Activated T-helper 1 cell treated with anti-CD3 and anti-CD28 coated beads, Interleukin-12 subunit alpha, Interleukin-12 subunit beta, Interleukin-2, Interleukin-4 antibody, amounts not matched to agents 30 ng/mL and 10 ng/mL and 1 ng/mL, durations not matched to agents 14 hours and 24 hours and 36 hours (primary cell): ENCODE measurements at regions not wholly inside any gene's neighbourhood (a gene's known extent, or its start where the extent isn't known, plus 50 kb on each side); places are given as distances from the start of the nearest gene placed in this dataset.
"Not testable (repeated sequence)": the region's sequence is repeated elsewhere in the genome, so short reads cannot be mapped to it uniquely, and the experiment has no call there.

Experiments
- DNase-seq: peaks from one replicate; pipeline ENCODE4 v3.0.0; 2021; ENCODE audit warnings: low spot score
- H3K27ac Mint-ChIP-seq: one replicate; pipeline ENCODE4 v1.8.0; 2021; ENCODE audit warnings: mild to moderate bottlenecking, mixed read lengths
- H3K27me3 Mint-ChIP-seq: one replicate; pipeline ENCODE4 v1.8.0; 2022; ENCODE audit warnings: mild to moderate bottlenecking, moderate library complexity, mixed read lengths; ENCODE audit not compliant: insufficient read depth
- H3K36me3 Mint-ChIP-seq: one replicate; pipeline ENCODE4 v1.8.0; 2021; ENCODE audit warnings: low read depth, mixed read lengths
- H3K4me1 Mint-ChIP-seq: one replicate; pipeline ENCODE4 v1.8.0; 2021; ENCODE audit warnings: low read depth, mixed read lengths
- H3K4me3 Mint-ChIP-seq: one replicate; pipeline ENCODE4 v1.8.0; 2021; ENCODE audit warnings: mild to moderate bottlenecking, moderate library complexity, mixed read lengths
- H3K9me3 Mint-ChIP-seq: one replicate; pipeline ENCODE4 v1.8.0; 2021; ENCODE audit warnings: mixed read lengths
- intact Hi-C: fragments of 100-400 bp; cut with micrococcal nuclease; formaldehyde crosslinking; loops from one replicate; pipeline ENCODE4 v1.15.1; 2024

- H3K27ac Mint-ChIP-seq, result no peak overlapping the region
- H3K4me3 Mint-ChIP-seq, result no peak overlapping the region
- no peak for DNase-seq
- H3K27me3 Mint-ChIP-seq, result no peaks in the 10 kb centered on the region
- H3K4me1 Mint-ChIP-seq, result no peaks in the 10 kb centered on the region
- H3K36me3 Mint-ChIP-seq, result no peaks in the 10 kb centered on the region
- intact Hi-C loops, result no loop called here
- H3K9me3 Mint-ChIP-seq, result no peaks in the 10 kb centered on the region
These were observed 1440.2 kb downstream of the ADGRL3 start for GRCh38 chr4:62640296-62640695.

- Mint-ChIP-seq H3K4me1 (no peaks in the 10 kb centered on the region), H3K4me3 (no peak overlapping the region), H3K27me3 (no peaks in the 10 kb centered on the region), H3K9me3 (peaks cover 5% of the 10 kb centered on the region), H3K36me3 (no peaks in the 10 kb centered on the region), H3K27ac (no peak overlapping the region)
- intact Hi-C loops, result no loop called here
- no peak for DNase-seq
These were observed 1427.5 kb downstream of the ADGRL3 start for GRCh38 chr4:62627671-62628070.

GRCh38 chr4:62627141-62627540, 1427.0 kb downstream of the ADGRL3 start:
- H3K4me3 Mint-ChIP-seq, result no peak overlapping the region
- intact Hi-C loops, result no loop called here
- no peak overlapping the region for H3K27ac Mint-ChIP-seq
- no peaks in the 10 kb centered on the region for H3K36me3 Mint-ChIP-seq
- H3K4me1 Mint-ChIP-seq, result no peaks in the 10 kb centered on the region
- H3K9me3 Mint-ChIP-seq, result peaks cover 3% of the 10 kb centered on the region
- DNase-seq, result no peak
- H3K27me3 Mint-ChIP-seq, result no peaks in the 10 kb centered on the region

GRCh38 chr4:62622089-62622488, 1422.0 kb downstream of the ADGRL3 start:
- intact Hi-C loops, result no loop called here
- H3K27me3 Mint-ChIP-seq, result no peaks in the 10 kb centered on the region
- no peak overlapping the region for H3K27ac Mint-ChIP-seq
- peaks cover 12% of the 10 kb centered on the region for H3K9me3 Mint-ChIP-seq
- no peaks in the 10 kb centered on the region for H3K36me3 Mint-ChIP-seq
- no peaks in the 10 kb centered on the region for H3K4me1 Mint-ChIP-seq
- H3K4me3 Mint-ChIP-seq, result no peak overlapping the region
- no peak for DNase-seq

- H3K4me3 Mint-ChIP-seq, result no peak overlapping the region
- no peaks in the 10 kb centered on the region for H3K4me1 Mint-ChIP-seq
- peaks cover 10% of the 10 kb centered on the region for H3K9me3 Mint-ChIP-seq
- no peak overlapping the region for H3K27ac Mint-ChIP-seq
- no peaks in the 10 kb centered on the region for H3K36me3 Mint-ChIP-seq
- H3K27me3 Mint-ChIP-seq, result no peaks in the 10 kb centered on the region
- no peak for DNase-seq
- intact Hi-C loops, result no loop called here
These were observed 1419.8 kb downstream of the ADGRL3 start for GRCh38 chr4:62619971-62620370.

- no peaks in the 10 kb centered on the region for H3K4me1 Mint-ChIP-seq
- peaks cover 17% of the 10 kb centered on the region for H3K9me3 Mint-ChIP-seq
- no peaks in the 10 kb centered on the region for H3K27me3 Mint-ChIP-seq
- intact Hi-C loops, result no loop called here
- no peak overlapping the region for H3K4me3 Mint-ChIP-seq
- H3K36me3 Mint-ChIP-seq, result no peaks in the 10 kb centered on the region
- no peak for DNase-seq
- no peak overlapping the region for H3K27ac Mint-ChIP-seq
These were observed 1417.9 kb downstream of the ADGRL3 start for GRCh38 chr4:62618042-62618441.

GRCh38 chr4:62601737-62602136, 1401.6 kb downstream of the ADGRL3 start:
- intact Hi-C loops, result no loop called here
- Mint-ChIP-seq H3K27me3 (no peaks in the 10 kb centered on the region), H3K4me3 (no peak overlapping the region), H3K27ac (no peak overlapping the region), H3K4me1 (no peaks in the 10 kb centered on the region), H3K36me3 (no peaks in the 10 kb centered on the region), H3K9me3 (peaks cover 11% of the 10 kb centered on the region)
- no peak for DNase-seq

GRCh38 chr4:62595265-62595664, 1395.1 kb downstream of the ADGRL3 start:
- H3K36me3 Mint-ChIP-seq, DNase-seq, H3K27me3 Mint-ChIP-seq, H3K4me3 Mint-ChIP-seq, H3K27ac Mint-ChIP-seq, H3K4me1 Mint-ChIP-seq, intact Hi-C loops, H3K9me3 Mint-ChIP-seq: not testable (repeated sequence)

GRCh38 chr4:62591756-62592155, 1391.6 kb downstream of the ADGRL3 start:
- Mint-ChIP-seq H3K27me3 (no peaks in the 10 kb centered on the region), H3K27ac (no peak overlapping the region), H3K4me3 (no peak overlapping the region), H3K4me1 (no peaks in the 10 kb centered on the region), H3K36me3 (no peaks in the 10 kb centered on the region), H3K9me3 (peaks cover 9% of the 10 kb centered on the region)
- DNase-seq, result no peak
- intact Hi-C loops, result no loop called here

- Mint-ChIP-seq H3K27me3 (no peaks in the 10 kb centered on the region), H3K27ac (no peak overlapping the region), H3K4me1 (no peaks in the 10 kb centered on the region), H3K9me3 (peaks cover 4% of the 10 kb centered on the region), H3K36me3 (no peaks in the 10 kb centered on the region), H3K4me3 (no peak overlapping the region)
- intact Hi-C loops, result no loop called here
- DNase-seq, result no peak
These were observed 1388.5 kb downstream of the ADGRL3 start for GRCh38 chr4:62588671-62589070.

- H3K27me3 Mint-ChIP-seq, result no peaks in the 10 kb centered on the region
- H3K4me3 Mint-ChIP-seq, result no peak overlapping the region
- intact Hi-C loops, result no loop called here
- peaks cover 22% of the 10 kb centered on the region for H3K9me3 Mint-ChIP-seq
- H3K27ac Mint-ChIP-seq, result no peak overlapping the region
- H3K4me1 Mint-ChIP-seq, result no peaks in the 10 kb centered on the region
- no peak for DNase-seq
- H3K36me3 Mint-ChIP-seq, result no peaks in the 10 kb centered on the region
These were observed 1371.4 kb downstream of the ADGRL3 start for GRCh38 chr4:62571494-62571893.

- intact Hi-C loops, result no loop called here
- H3K27me3 Mint-ChIP-seq, result no peaks in the 10 kb centered on the region
- H3K9me3 Mint-ChIP-seq, result peaks cover 15% of the 10 kb centered on the region
- H3K27ac Mint-ChIP-seq, result no peak overlapping the region
- H3K4me3 Mint-ChIP-seq, result no peak overlapping the region
- no peaks in the 10 kb centered on the region for H3K36me3 Mint-ChIP-seq
- DNase-seq, result no peak
- no peaks in the 10 kb centered on the region for H3K4me1 Mint-ChIP-seq
These were observed 1360.7 kb downstream of the ADGRL3 start for GRCh38 chr4:62560858-62561257.

- no peaks in the 10 kb centered on the region for H3K27me3 Mint-ChIP-seq
- intact Hi-C loops, result no loop called here
- H3K4me3 Mint-ChIP-seq, result no peak overlapping the region
These were observed 1350.0 kb downstream of the ADGRL3 start for GRCh38 chr4:62550121-62550520.

GRCh38 chr4:62549601-62550000, 1349.5 kb downstream of the ADGRL3 start:
- Mint-ChIP-seq H3K4me1 (no peaks in the 10 kb centered on the region), H3K9me3 (peaks cover 9% of the 10 kb centered on the region), H3K27me3 (no peaks in the 10 kb centered on the region), H3K36me3 (no peaks in the 10 kb centered on the region), H3K4me3 (no peak overlapping the region), H3K27ac (no peak overlapping the region)
- DNase-seq, result no peak
- intact Hi-C loops, result no loop called here

More at GRCh38 chr4:62550121-62550520, 1350.0 kb downstream of the ADGRL3 start:
- Mint-ChIP-seq H3K36me3 (no peaks in the 10 kb centered on the region), H3K4me1 (no peaks in the 10 kb centered on the region), H3K27ac (no peak overlapping the region), H3K9me3 (peaks cover 9% of the 10 kb centered on the region)
- DNase-seq, result no peak
